GM12892 (cell line): ENCODE measurements at regions not wholly inside any gene's neighbourhood (a gene's known extent, or its start where the extent isn't known, plus 50 kb on each side); places are given as distances from the start of the nearest gene placed in this dataset.

ENCODE experiments used
- POLR2A ChIP-seq: IDR thresholded peaks from 2 replicates; pipeline ENCODE4 v1.6.1; 2011; ENCODE audit warnings: low read depth, low read length, control low read depth
- POLR2AphosphoS5 ChIP-seq: IDR thresholded peaks from 2 replicates; pipeline ENCODE4 v1.6.1; 2011; ENCODE audit warnings: low read depth, low read length, control low read depth
- TAF1 ChIP-seq: IDR thresholded peaks from 2 replicates; pipeline ENCODE4 v1.6.1; 2011; ENCODE audit warnings: low read depth, mild to moderate bottlenecking, control low read depth, low read length, borderline replicate concordance

GRCh38 chr12:91276509-91276908, 93.9 kb upstream of the DCN start:
- TF ChIP-seq POLR2A, result no peak
- TF ChIP-seq POLR2AphosphoS5, result no peak
- TF ChIP-seq TAF1, result no peak
